Prostate gland (tissue), 2 donors: ENCODE measurements at regions not wholly inside any gene's neighbourhood (a gene's known extent, or its start where the extent isn't known, plus 50 kb on each side); places are given as distances from the start of the nearest gene placed in this dataset.

Experiments used
- POLR2A ChIP-seq: fragments of 450-650 bp; IDR thresholded peaks from one replicate; pipeline ENCODE4 v1.6.1; 2016; ENCODE audit warnings: antibody characterized with exemption, mild to moderate bottlenecking
- POLR2AphosphoS5 ChIP-seq: sonication (generic); formaldehyde crosslinking; IDR thresholded peaks from one replicate; pipeline ENCODE4 v1.6.1; 2017; ENCODE audit warnings: antibody characterized with exemption
- TF ChIP-seq, protein P1 (sequence below), 4 experiments: fragments of 200-600 bp in 2 of 4; fragments of 450-650 bp in 2 of 4; sonication (generic) in 2 of 4; IDR thresholded peaks; 1 replicate in 3 of 4; 2 replicates in 1 of 4; pipeline ENCODE4 v1.5.1; 2016 to 2019; ENCODE audit warnings: antibody characterized with exemption in 4 of 4, mild to moderate bottlenecking in 2 of 4, moderate library complexity in 2 of 4

DNA sequence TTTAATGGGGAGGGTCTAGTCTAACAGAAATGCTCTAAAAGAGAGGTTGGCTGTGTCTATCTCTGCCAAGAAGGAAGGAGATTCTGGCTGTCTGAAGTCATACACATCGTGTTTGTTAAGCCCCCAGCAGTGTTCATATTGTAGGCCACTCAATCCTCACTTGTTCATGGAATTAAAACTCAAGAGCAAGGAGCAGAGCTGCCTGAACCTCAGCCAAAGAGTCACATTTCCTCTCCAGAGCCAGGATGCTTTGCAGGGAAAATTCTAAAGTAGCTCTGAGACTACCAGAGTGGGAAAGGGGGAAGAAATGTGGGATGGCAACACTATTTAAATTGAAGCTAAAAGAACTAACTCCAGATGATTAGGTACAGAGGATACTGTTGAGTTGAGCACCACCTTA lies 190.7 kb upstream of the CXCR4 start:
- TF ChIP-seq, protein P1, sequence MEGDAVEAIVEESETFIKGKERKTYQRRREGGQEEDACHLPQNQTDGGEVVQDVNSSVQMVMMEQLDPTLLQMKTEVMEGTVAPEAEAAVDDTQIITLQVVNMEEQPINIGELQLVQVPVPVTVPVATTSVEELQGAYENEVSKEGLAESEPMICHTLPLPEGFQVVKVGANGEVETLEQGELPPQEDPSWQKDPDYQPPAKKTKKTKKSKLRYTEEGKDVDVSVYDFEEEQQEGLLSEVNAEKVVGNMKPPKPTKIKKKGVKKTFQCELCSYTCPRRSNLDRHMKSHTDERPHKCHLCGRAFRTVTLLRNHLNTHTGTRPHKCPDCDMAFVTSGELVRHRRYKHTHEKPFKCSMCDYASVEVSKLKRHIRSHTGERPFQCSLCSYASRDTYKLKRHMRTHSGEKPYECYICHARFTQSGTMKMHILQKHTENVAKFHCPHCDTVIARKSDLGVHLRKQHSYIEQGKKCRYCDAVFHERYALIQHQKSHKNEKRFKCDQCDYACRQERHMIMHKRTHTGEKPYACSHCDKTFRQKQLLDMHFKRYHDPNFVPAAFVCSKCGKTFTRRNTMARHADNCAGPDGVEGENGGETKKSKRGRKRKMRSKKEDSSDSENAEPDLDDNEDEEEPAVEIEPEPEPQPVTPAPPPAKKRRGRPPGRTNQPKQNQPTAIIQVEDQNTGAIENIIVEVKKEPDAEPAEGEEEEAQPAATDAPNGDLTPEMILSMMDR (IDR thresholded peaks at IDR 0.05), result no peak
- no peak for TF ChIP-seq POLR2A
- TF ChIP-seq POLR2AphosphoS5, result no peak
